ENCODE measurements at regions not wholly inside any gene's neighbourhood (a gene's known extent, or its start where the extent isn't known, plus 50 kb on each side); places are given as distances from the start of the nearest gene placed in this dataset.

DNA sequence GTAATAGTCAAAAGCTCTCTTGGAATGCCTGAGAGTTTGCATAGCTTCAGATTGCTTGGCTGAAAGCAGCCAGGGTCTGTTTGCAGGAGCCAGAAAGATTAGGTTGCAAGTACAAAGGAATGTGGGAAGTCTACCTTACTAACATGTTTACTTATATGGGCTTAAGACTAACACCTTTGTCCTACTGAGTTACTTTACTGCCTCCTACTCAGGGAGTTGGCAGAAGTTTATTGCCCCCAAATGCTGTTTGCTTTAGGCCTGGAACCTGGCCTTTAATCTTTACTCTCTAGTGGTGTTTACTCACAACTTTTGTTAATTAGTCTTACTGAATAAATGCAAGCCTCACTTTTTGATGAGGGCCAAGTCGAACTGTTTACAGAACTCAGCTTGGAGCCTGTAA is 219.4 kb upstream of the ZC4H2 start:
- TF ChIP-seq, protein P1, sequence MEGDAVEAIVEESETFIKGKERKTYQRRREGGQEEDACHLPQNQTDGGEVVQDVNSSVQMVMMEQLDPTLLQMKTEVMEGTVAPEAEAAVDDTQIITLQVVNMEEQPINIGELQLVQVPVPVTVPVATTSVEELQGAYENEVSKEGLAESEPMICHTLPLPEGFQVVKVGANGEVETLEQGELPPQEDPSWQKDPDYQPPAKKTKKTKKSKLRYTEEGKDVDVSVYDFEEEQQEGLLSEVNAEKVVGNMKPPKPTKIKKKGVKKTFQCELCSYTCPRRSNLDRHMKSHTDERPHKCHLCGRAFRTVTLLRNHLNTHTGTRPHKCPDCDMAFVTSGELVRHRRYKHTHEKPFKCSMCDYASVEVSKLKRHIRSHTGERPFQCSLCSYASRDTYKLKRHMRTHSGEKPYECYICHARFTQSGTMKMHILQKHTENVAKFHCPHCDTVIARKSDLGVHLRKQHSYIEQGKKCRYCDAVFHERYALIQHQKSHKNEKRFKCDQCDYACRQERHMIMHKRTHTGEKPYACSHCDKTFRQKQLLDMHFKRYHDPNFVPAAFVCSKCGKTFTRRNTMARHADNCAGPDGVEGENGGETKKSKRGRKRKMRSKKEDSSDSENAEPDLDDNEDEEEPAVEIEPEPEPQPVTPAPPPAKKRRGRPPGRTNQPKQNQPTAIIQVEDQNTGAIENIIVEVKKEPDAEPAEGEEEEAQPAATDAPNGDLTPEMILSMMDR (IDR thresholded peaks at IDR 0.05), result no peak
- no peak for TF ChIP-seq POLR2A (IDR thresholded peaks at IDR 0.05)

Data from Peyer's patch (tissue), 4 donors.